PFSK-1 (cell line): ENCODE measurements at regions not wholly inside any gene's neighbourhood (a gene's known extent, or its start where the extent isn't known, plus 50 kb on each side); places are given as distances from the start of the nearest gene placed in this dataset.

ENCODE experiments used
- FOXP2 ChIP-seq: optimal IDR thresholded peaks from 2 replicates; pipeline ENCODE3; 2011; ENCODE audit warnings: borderline replicate concordance, control low read depth, inconsistent platforms; ENCODE audit not compliant: insufficient read depth; ENCODE audit errors: extremely low read length, extremely low read depth
- POLR2AphosphoS5 ChIP-seq: IDR thresholded peaks from 2 replicates; pipeline ENCODE4 v1.6.1; 2012; ENCODE audit warnings: low read depth, mild to moderate bottlenecking, control low read depth, low read length, moderate library complexity
- SIN3A ChIP-seq: IDR thresholded peaks from 2 replicates; pipeline ENCODE4 v1.6.1; 2012; ENCODE audit warnings: mild to moderate bottlenecking, low read length, moderate library complexity, borderline replicate concordance; ENCODE audit not compliant: insufficient read depth
- TAF1 ChIP-seq: IDR thresholded peaks from 2 replicates; pipeline ENCODE4 v1.6.1; 2012; ENCODE audit warnings: low read length, control low read depth, borderline replicate concordance; ENCODE audit not compliant: insufficient read depth
- TF ChIP-seq, protein P1 (sequence below), 2 experiments: IDR thresholded peaks; 2 replicates each; pipeline versions ENCODE4 v1.6.1 to v1.8.0; 2011 to 2012; ENCODE audit warnings: low read depth in 2 of 2, low read length in 2 of 2, control low read depth in 1 of 2, inconsistent platforms in 1 of 2, mild to moderate bottlenecking in 1 of 2, moderate library complexity in 1 of 2; ENCODE audit not compliant: insufficient read depth in 1 of 2

GRCh38 chr2:236717729-236718128 is 148.1 kb downstream of the ACKR3 start:
- no peak for TF ChIP-seq FOXP2
- TF ChIP-seq TAF1, result no peak
- no peak for TF ChIP-seq POLR2AphosphoS5
- TF ChIP-seq, protein P1, sequence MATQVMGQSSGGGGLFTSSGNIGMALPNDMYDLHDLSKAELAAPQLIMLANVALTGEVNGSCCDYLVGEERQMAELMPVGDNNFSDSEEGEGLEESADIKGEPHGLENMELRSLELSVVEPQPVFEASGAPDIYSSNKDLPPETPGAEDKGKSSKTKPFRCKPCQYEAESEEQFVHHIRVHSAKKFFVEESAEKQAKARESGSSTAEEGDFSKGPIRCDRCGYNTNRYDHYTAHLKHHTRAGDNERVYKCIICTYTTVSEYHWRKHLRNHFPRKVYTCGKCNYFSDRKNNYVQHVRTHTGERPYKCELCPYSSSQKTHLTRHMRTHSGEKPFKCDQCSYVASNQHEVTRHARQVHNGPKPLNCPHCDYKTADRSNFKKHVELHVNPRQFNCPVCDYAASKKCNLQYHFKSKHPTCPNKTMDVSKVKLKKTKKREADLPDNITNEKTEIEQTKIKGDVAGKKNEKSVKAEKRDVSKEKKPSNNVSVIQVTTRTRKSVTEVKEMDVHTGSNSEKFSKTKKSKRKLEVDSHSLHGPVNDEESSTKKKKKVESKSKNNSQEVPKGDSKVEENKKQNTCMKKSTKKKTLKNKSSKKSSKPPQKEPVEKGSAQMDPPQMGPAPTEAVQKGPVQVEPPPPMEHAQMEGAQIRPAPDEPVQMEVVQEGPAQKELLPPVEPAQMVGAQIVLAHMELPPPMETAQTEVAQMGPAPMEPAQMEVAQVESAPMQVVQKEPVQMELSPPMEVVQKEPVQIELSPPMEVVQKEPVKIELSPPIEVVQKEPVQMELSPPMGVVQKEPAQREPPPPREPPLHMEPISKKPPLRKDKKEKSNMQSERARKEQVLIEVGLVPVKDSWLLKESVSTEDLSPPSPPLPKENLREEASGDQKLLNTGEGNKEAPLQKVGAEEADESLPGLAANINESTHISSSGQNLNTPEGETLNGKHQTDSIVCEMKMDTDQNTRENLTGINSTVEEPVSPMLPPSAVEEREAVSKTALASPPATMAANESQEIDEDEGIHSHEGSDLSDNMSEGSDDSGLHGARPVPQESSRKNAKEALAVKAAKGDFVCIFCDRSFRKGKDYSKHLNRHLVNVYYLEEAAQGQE (IDR thresholded peaks at IDR 0.05; ENCODE audit: insufficient read depth in 1 of 2, low read depth in 2 of 2, low read length in 2 of 2), result no peak
- no peak for TF ChIP-seq SIN3A

DNA sequence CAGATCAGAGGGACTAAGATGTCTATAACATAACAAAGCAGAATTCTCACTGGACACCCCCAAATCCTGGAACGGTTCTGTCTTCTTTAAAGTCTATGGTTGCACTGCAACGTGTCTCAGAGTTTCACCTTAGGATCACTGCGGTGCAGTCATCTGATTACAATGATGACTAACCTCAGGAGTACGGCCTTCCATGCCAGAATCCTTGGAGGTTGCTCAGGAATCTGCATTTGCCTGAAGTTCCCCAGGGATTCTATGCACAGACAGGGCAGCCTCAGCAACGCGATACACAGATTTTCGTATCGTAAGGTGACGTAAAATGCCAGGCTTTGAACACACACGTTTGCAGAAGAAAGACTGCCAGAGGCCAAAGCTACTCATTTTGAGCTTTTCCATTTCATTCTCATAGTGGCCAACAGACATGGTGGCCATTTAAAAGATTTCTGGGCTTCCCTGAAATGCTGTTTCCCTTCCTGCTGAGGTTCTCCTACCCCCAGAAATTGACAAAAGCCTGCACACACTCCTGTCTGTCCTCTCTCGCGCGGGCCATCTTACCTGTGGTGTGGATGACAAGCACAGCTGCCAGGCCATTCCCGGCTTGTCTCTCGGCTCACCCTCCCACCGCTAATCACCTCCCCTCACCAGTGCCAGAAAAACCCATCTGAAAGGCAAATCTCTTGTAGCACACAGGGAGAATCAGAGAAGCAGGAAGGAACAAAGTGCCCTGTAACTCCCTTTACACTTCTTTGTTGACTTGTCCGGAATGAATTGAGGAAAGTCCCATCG is 148.8 kb downstream of the ACKR3 start:
- TF ChIP-seq, protein P1 (IDR thresholded peaks at IDR 0.05; ENCODE audit: insufficient read depth in 1 of 2, low read depth in 2 of 2, low read length in 2 of 2), result no peak
- no peak for TF ChIP-seq SIN3A
- TF ChIP-seq POLR2AphosphoS5, result no peak
- TF ChIP-seq TAF1, result no peak
- TF ChIP-seq FOXP2, result no peak

DNA sequence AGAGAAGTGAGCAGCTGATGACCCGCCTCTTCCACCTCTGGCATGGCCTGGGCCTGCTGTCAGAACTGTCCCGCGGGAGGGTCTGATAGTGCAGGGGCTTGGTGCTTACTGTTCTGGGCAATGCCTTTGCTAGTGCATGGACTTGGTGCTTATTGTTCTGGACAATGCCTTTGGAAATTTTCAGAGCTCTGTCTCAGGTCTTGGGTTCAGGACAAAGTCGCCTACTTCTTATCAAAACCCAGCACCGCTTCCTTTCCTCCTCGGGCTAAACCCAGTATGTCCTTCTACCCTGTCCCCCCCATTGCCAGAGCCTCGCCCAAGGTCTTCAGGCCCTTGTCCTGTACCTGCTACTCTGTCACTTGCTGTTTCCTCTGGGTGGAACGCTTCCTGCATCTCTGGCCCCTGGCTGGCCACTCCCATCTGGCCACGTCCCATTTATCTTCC is 149.6 kb downstream of the ACKR3 start:
- TF ChIP-seq POLR2AphosphoS5, result no peak
- TF ChIP-seq, protein P1 (IDR thresholded peaks at IDR 0.05; ENCODE audit: insufficient read depth in 1 of 2, low read depth in 2 of 2, low read length in 2 of 2), result no peak
- TF ChIP-seq TAF1, result no peak
- TF ChIP-seq FOXP2, result no peak
- no peak for TF ChIP-seq SIN3A

DNA sequence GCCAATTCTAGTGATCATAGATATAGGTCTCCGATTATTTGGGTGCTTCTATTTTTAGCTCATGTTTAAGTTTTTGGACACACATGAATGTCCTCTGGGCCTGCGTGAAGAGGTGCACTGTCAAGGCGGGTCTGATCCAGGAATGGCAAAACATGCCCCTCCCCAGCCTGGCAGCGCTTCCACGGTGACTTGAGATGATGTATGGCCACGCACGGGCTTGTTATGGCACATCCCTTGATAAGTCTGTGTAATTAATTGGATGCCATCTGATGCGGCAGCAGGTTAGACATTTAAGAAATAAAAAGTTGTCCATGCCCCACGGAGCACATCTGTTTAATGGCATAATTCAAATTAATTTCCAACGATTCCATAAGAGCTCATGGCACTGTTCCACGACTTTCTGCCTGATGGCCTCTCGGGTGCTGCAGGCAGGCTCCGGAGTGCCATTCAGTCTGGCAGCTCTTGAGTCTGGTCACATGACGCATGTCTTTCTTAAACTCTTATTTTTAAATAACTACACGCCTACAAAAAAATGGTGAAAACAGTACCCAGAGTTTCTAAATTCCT is 151.4 kb downstream of the ACKR3 start:
- TF ChIP-seq POLR2AphosphoS5 (no peak), TAF1 (no peak)

DNA sequence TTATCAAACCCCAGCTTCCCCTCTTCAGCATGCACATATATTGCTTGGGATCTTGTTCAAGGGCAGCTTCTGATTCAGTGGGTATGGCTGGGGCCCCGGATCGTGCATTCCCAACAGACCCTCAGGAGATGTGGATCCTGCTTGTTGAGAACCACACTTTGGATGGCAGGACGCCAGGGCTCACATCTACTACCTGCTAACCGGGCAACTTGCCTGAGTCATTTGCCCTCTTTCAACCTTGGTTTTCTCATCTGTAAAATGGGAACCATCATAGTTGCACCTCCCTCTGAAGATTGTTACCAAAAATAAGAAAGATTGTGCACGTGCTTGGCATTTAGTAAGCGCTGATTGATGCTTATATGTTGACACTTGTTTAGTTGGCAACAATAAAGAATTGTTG is 154.6 kb downstream of the ACKR3 start:
- TF ChIP-seq TAF1 (no peak), POLR2AphosphoS5 (no peak), FOXP2 (no peak), SIN3A (no peak)
- TF ChIP-seq, protein P1 (IDR thresholded peaks at IDR 0.05; ENCODE audit: insufficient read depth in 1 of 2, low read depth in 2 of 2, low read length in 2 of 2), result no peak
